22Rv1 (cell line): ENCODE measurements at regions not wholly inside any gene's neighbourhood (a gene's known extent, or its start where the extent isn't known, plus 50 kb on each side); places are given as distances from the start of the nearest gene placed in this dataset.

Source experiments
- CTCF ChIP-seq: fragments of 450-650 bp; IDR thresholded peaks from 2 replicates; pipeline ENCODE4 v1.5.1; 2017; ENCODE audit warnings: mild to moderate bottlenecking
- ZFX ChIP-seq: fragments of 450-650 bp; IDR thresholded peaks from 2 replicates; pipeline ENCODE4 v1.6.1; 2017; ENCODE audit warnings: antibody characterized with exemption, borderline replicate concordance

GRCh38 chr3:110856916-110857315 is 214.7 kb upstream of the NECTIN3 start:
- TF ChIP-seq CTCF = no peak
- no peak for TF ChIP-seq ZFX
